OCI-LY1 (cell line): ENCODE measurements at regions not wholly inside any gene's neighbourhood (a gene's known extent, or its start where the extent isn't known, plus 50 kb on each side); places are given as distances from the start of the nearest gene placed in this dataset.

ENCODE experiments used
- H2AFZ ChIP-seq: fragments of 200-600 bp; sonication (generic), shearing (Covaris generic); 2 replicates; pipeline ENCODE4 v1.6.0; 2014; ENCODE audit warnings: antibody characterized with exemption, mild to moderate bottlenecking, low read length
- H3F3A ChIP-seq: fragments of 200-600 bp; sonication (generic), shearing (Covaris generic); 2 replicates; pipeline ENCODE4 v1.6.0; 2014; ENCODE audit warnings: mild to moderate bottlenecking, antibody characterized with exemption, low read length, moderate library complexity; ENCODE audit not compliant: insufficient read depth
- H3K27ac ChIP-seq: fragments of 200-600 bp; sonication (generic); 2 replicates; pipeline ENCODE4 v1.5.1; 2014; ENCODE audit warnings: low read length, mixed run types, mild to moderate bottlenecking, low read depth; ENCODE audit not compliant: poor library complexity, severe bottlenecking
- H3K27me3 ChIP-seq: fragments of 200-600 bp; sonication (generic); 2 replicates; pipeline ENCODE4 v1.6.0; 2014; ENCODE audit warnings: antibody characterized with exemption, mild to moderate bottlenecking, low read length, moderate library complexity; ENCODE audit not compliant: insufficient read depth
- H3K36me3 ChIP-seq: fragments of 200-600 bp; sonication (generic); 2 replicates; pipeline ENCODE4 v1.6.1; 2014; ENCODE audit warnings: mild to moderate bottlenecking, antibody characterized with exemption, low read length, moderate library complexity, mixed read lengths; ENCODE audit not compliant: insufficient read depth
- H3K4me1 ChIP-seq: fragments of 200-600 bp; sonication (generic); 2 replicates; pipeline ENCODE4 v1.5.1; 2014; ENCODE audit warnings: mild to moderate bottlenecking, low read length, moderate library complexity; ENCODE audit not compliant: insufficient read depth, severe bottlenecking
- H3K4me2 ChIP-seq: fragments of 200-600 bp; sonication (generic), shearing (Covaris generic); 2 replicates; pipeline ENCODE4 v1.6.1; 2014; ENCODE audit warnings: low read length
- H3K4me3 ChIP-seq: fragments of 200-600 bp; sonication (generic); 2 replicates; pipeline ENCODE4 v1.5.1; 2014; ENCODE audit warnings: low read length, low read depth, mild to moderate bottlenecking, mixed read lengths; ENCODE audit not compliant: poor library complexity, severe bottlenecking
- H3K79me2 ChIP-seq: fragments of 200-600 bp; shearing (Covaris generic); 2 replicates; pipeline ENCODE4 v1.6.1; 2016; ENCODE audit warnings: mixed run types, low read length, mixed read lengths; ENCODE audit not compliant: insufficient read depth
- H3K9ac ChIP-seq: fragments of 200-600 bp; sonication (generic), shearing (Covaris generic); 2 replicates; pipeline ENCODE4 v1.6.1; 2014; ENCODE audit warnings: mild to moderate bottlenecking, low read length, mixed read lengths
- H3K9me2 ChIP-seq: fragments of 200-600 bp; sonication (generic), shearing (Covaris generic); 2 replicates; pipeline ENCODE4 v1.6.1; 2014; ENCODE audit warnings: low read depth, mild to moderate bottlenecking, low read length, mixed read lengths
- H3K9me3 ChIP-seq: fragments of 200-600 bp; shearing (Covaris generic); 2 replicates; pipeline ENCODE4 v1.6.1; 2014; ENCODE audit warnings: low read length, mixed read lengths
- H4K20me1 ChIP-seq: fragments of 200-600 bp; sonication (generic), shearing (Covaris generic); 2 replicates; pipeline ENCODE4 v1.6.0; 2016; ENCODE audit warnings: mild to moderate bottlenecking, low read length; ENCODE audit not compliant: insufficient read depth
- EZH2 ChIP-seq: fragments of 200-600 bp; sonication (generic), shearing (Covaris generic); IDR thresholded peaks from 2 replicates; pipeline ENCODE4 v1.8.0; 2017; ENCODE audit warnings: borderline replicate concordance, mixed run types, mild to moderate bottlenecking, antibody characterized with exemption, low read length, moderate library complexity, mixed read lengths
- TF ChIP-seq, protein P1 (sequence below): fragments of 200-600 bp; sonication (generic), shearing (Covaris generic); IDR thresholded peaks from 2 replicates; pipeline ENCODE4 v1.5.1; 2017; ENCODE audit warnings: mild to moderate bottlenecking, antibody characterized with exemption, low read length, moderate library complexity, mixed read lengths

DNA sequence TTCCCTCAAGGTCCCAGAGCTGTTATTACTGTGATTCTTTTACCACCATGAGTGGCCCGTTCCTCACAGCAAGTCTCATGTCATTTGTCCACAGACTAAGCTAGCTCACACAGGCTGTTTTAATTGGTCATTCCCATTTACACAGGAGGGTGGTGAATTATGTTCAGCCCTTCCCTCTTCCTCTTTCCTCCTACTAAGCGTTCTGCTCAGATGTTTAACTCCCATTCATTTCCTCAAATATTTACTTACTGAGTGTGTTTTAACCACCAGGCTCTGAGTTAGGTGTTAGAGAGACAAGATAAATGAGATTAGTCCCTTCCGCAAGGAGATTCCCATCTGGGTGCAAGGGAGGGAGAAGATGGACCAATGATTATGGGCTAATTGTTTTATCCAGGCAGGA lies 403.6 kb upstream of the ACVR2A start:
- Histone ChIP-seq H3K4me3 (no peak overlapping the region), H3K9ac (no peak overlapping the region), H3K27me3 (no peaks in the 10 kb centered on the region), H3K9me3 (no peaks in the 10 kb centered on the region), H3K9me2 (no peaks in the 10 kb centered on the region), H3K4me1 (no peaks in the 10 kb centered on the region), H3K4me2 (no peak overlapping the region), H3K36me3 (no peaks in the 10 kb centered on the region), H3F3A (no peaks in the 10 kb centered on the region), H4K20me1 (no peaks in the 10 kb centered on the region), H2AFZ (no peak overlapping the region), H3K27ac (no peak overlapping the region), H3K79me2 (no peaks in the 10 kb centered on the region)
- no peak for TF ChIP-seq EZH2
- TF ChIP-seq, protein P1, sequence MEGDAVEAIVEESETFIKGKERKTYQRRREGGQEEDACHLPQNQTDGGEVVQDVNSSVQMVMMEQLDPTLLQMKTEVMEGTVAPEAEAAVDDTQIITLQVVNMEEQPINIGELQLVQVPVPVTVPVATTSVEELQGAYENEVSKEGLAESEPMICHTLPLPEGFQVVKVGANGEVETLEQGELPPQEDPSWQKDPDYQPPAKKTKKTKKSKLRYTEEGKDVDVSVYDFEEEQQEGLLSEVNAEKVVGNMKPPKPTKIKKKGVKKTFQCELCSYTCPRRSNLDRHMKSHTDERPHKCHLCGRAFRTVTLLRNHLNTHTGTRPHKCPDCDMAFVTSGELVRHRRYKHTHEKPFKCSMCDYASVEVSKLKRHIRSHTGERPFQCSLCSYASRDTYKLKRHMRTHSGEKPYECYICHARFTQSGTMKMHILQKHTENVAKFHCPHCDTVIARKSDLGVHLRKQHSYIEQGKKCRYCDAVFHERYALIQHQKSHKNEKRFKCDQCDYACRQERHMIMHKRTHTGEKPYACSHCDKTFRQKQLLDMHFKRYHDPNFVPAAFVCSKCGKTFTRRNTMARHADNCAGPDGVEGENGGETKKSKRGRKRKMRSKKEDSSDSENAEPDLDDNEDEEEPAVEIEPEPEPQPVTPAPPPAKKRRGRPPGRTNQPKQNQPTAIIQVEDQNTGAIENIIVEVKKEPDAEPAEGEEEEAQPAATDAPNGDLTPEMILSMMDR, result no peak

DNA sequence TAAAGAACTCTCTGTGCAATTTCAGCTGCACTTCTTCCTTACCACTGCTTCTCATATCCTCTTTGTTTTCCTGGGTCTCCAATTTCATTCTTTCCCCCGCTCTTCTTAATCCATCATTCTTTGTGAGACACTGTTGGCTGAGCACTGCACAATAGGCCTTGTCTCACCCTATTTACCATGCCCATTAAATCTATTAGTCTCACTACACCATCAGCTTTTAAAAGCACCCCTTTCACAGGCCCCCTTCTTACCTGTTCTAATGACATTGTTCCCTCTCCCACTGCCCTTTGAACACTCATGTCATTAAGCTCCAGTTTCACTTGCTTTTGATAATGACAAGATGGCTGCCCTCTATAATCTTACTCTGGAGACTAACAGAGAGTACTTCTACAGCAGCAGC lies 404.1 kb upstream of the ACVR2A start:
- TF ChIP-seq EZH2, result no peak
- TF ChIP-seq, protein P1, result no peak
- Histone ChIP-seq H3F3A (no peaks in the 10 kb centered on the region), H3K27me3 (no peaks in the 10 kb centered on the region), H3K9me3 (no peaks in the 10 kb centered on the region), H3K9ac (no peak overlapping the region), H3K4me2 (no peak overlapping the region), H3K79me2 (no peaks in the 10 kb centered on the region), H3K36me3 (no peaks in the 10 kb centered on the region), H4K20me1 (no peaks in the 10 kb centered on the region), H3K4me3 (no peak overlapping the region), H3K27ac (no peak overlapping the region), H3K4me1 (no peaks in the 10 kb centered on the region), H2AFZ (no peak overlapping the region), H3K9me2 (no peaks in the 10 kb centered on the region)

DNA sequence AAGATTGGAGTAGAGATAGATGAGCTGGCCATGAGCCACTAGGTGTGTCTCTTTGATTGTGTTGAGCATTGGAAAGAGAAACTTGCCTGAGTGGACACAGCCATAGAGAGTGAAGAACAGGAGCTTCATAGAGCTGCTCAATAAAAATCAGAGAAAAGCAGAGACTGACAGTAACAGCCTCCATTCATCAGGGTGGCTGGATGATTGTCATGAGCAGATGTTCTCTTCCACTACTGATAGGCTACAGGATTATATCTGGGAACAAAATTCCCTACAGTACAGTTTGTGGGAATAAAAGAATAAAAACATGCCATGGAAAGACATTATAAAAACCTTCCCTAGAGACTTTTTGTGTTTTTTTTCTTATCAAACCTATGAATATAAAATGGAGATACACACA lies 404.8 kb upstream of the ACVR2A start:
- Histone ChIP-seq H3K79me2 (no peaks in the 10 kb centered on the region), H4K20me1 (no peaks in the 10 kb centered on the region), H3K27me3 (no peaks in the 10 kb centered on the region), H3K4me3 (no peak overlapping the region), H3K4me2 (no peak overlapping the region), H3K9me3 (no peaks in the 10 kb centered on the region), H2AFZ (no peak overlapping the region), H3K27ac (no peak overlapping the region), H3K9ac (no peak overlapping the region), H3K9me2 (no peaks in the 10 kb centered on the region), H3F3A (no peaks in the 10 kb centered on the region), H3K4me1 (no peaks in the 10 kb centered on the region), H3K36me3 (no peaks in the 10 kb centered on the region)
- TF ChIP-seq EZH2, result no peak
- TF ChIP-seq, protein P1, result no peak
